HepG2 (cell line): ENCODE measurements at regions not wholly inside any gene's neighbourhood (a gene's known extent, or its start where the extent isn't known, plus 50 kb on each side); places are given as distances from the start of the nearest gene placed in this dataset.

Source experiments
- ATAC-seq: fragments of 200-7000 bp; cut with Tn5 transposase; 3 replicates; pipeline ENCODE4 v1.9.1; 2020; ENCODE audit warnings: mild to moderate bottlenecking, moderate library complexity
- BruUV-seq: library from RNA; stranded (reverse); fragments of 400-500 nt; replicated peaks from 2 replicates; lab custom pipeline; 2021; lab: Mats Ljungman, UMichigan
- CTCF ChIA-PET: fragments of 300-600 bp; formaldehyde crosslinking; extraction: SDS; loops from one replicate; lab custom pipeline; 2021; ENCODE audit warnings: low total read pairs, inconsistent platforms, low intra/inter-chr PET ratio; lab: Yijun Ruan, JAX
- POLR2A ChIA-PET: fragments of 350-600 bp; sonication (Branson Sonifier 250); formaldehyde crosslinking; loops from one replicate; lab custom pipeline; 2020; ENCODE audit warnings: antibody characterized with exemption, inconsistent platforms; lab: Yijun Ruan, JAX
- DNase-seq: peaks from one replicate; pipeline ENCODE4 v3.0.0-alpha.2; 2015; ENCODE audit warnings: low spot score
- FAIRE-seq: peaks from 3 replicates; lab custom pipeline; 2011; peaks lifted over from hg19 to GRCh38; lab: Jason Lieb, UNC
- H2AFZ ChIP-seq: one replicate; pipeline ENCODE4 v1.6.1; 2011; ENCODE audit warnings: low read length, inconsistent platforms
- H3K27ac ChIP-seq: fragments of 300-600 bp; 3 replicates; pipeline ENCODE4 v1.8.0; 2011; ENCODE audit warnings: mixed run types, mild to moderate bottlenecking, mixed read lengths, low read length, inconsistent platforms; ENCODE audit not compliant: insufficient read depth; ENCODE audit errors: extremely low read length
- H3K27me3 ChIP-seq, 2 experiments: fragments of 200-600 bp in 1 of 2; 2 replicates in 1 of 2; 3 replicates in 1 of 2; pipeline versions ENCODE4 v1.6.0 to v1.8.0; 2011; ENCODE audit warnings: low read length in 2 of 2, mild to moderate bottlenecking in 2 of 2, moderate library complexity in 2 of 2, inconsistent platforms in 1 of 2; ENCODE audit not compliant: insufficient read depth in 2 of 2, control insufficient read depth in 1 of 2
- H3K36me3 ChIP-seq, 2 experiments: fragments of 200-600 bp in 1 of 2; replicated peaks in 1 of 2; 2 replicates in 1 of 2; 3 replicates in 1 of 2; pipeline versions ENCODE4 v1.5.1 to v1.8.0; 2011; ENCODE audit warnings: low read length in 2 of 2, inconsistent platforms in 1 of 2; ENCODE audit not compliant: insufficient read depth in 2 of 2, control insufficient read depth in 1 of 2
- H3K4me1 ChIP-seq: 2 replicates; pipeline ENCODE4 v1.5.1; 2012; ENCODE audit warnings: low read length, inconsistent platforms; ENCODE audit not compliant: insufficient read depth
- H3K4me2 ChIP-seq: 2 replicates; pipeline ENCODE4 v1.6.0; 2011; ENCODE audit warnings: low read depth, low read length, inconsistent platforms
- H3K4me3 ChIP-seq, 3 experiments: fragments of 200-600 bp in 1 of 3; sonication (generic), shearing (Covaris generic) in 1 of 3; replicated peaks in 1 of 3; 2 replicates each; pipeline ENCODE4 v1.5.1; 2011 to 2016; ENCODE audit warnings: low read length in 3 of 3, inconsistent platforms in 2 of 3, low read depth in 2 of 3, mild to moderate bottlenecking in 2 of 3, control low read depth in 1 of 3, mixed read lengths in 1 of 3; ENCODE audit not compliant: insufficient read depth in 1 of 3
- H3K79me2 ChIP-seq: one replicate; pipeline ENCODE4 v1.6.1; 2011; ENCODE audit warnings: low read length, inconsistent platforms; ENCODE audit not compliant: insufficient read depth
- H3K9ac ChIP-seq: 2 replicates; pipeline ENCODE4 v1.6.0; 2011; ENCODE audit warnings: mild to moderate bottlenecking, low read depth, low read length, inconsistent platforms; ENCODE audit not compliant: insufficient read depth
- H3K9me3 ChIP-seq: 2 replicates; pipeline ENCODE4 v1.5.1; 2012; ENCODE audit warnings: mild to moderate bottlenecking, low read length
- H4K20me1 ChIP-seq: 2 replicates; pipeline ENCODE4 v1.6.0; 2011; ENCODE audit warnings: inconsistent platforms, mild to moderate bottlenecking, low read length, moderate library complexity; ENCODE audit not compliant: insufficient read depth
- ATAD3A ChIP-seq: sonication (generic); formaldehyde crosslinking; IDR thresholded peaks from 2 replicates; pipeline ENCODE4 v1.4.0; 2020; ENCODE audit warnings: missing genetic modification reagents
- E2F2 ChIP-seq: sonication (generic); formaldehyde crosslinking; IDR thresholded peaks from 2 replicates; pipeline ENCODE4 v1.4.0; 2020; ENCODE audit warnings: missing genetic modification reagents, borderline replicate concordance
- EHMT2 ChIP-seq: fragments of 200-600 bp; sonication (generic); IDR thresholded peaks from 2 replicates; pipeline ENCODE4 v1.7.0; 2017; ENCODE audit warnings: antibody characterized with exemption, low read depth, low read length, borderline replicate concordance
- GABPB1 ChIP-seq: IDR thresholded peaks from 2 replicates; pipeline ENCODE4 v1.6.1; 2016; ENCODE audit warnings: mild to moderate bottlenecking, missing genetic modification reagents, moderate library complexity, missing compliant biosample characterization
- KAT7 ChIP-seq: IDR thresholded peaks from 2 replicates; pipeline ENCODE4 v1.6.1; 2018; ENCODE audit warnings: borderline replicate concordance, missing compliant biosample characterization
- KAT8 ChIP-seq: IDR thresholded peaks from 2 replicates; pipeline ENCODE4 v1.6.1; 2016; ENCODE audit warnings: missing genetic modification reagents, missing compliant biosample characterization
- MAF1 ChIP-seq: sonication (generic); formaldehyde crosslinking; IDR thresholded peaks from 2 replicates; pipeline ENCODE4 v1.5.0; 2020; ENCODE audit warnings: missing genetic modification reagents, borderline replicate concordance
- PHB2 ChIP-seq: fragments of 450-650 bp; IDR thresholded peaks from 2 replicates; pipeline ENCODE4 v1.6.1; 2018; ENCODE audit not compliant: partially characterized antibody
- ZMAT3 ChIP-seq: sonication (generic); formaldehyde crosslinking; conservative IDR thresholded peaks from 2 replicates; pipeline ENCODE4 v1.7.0; 2021; ENCODE audit warnings: missing genetic modification reagents
- ZMYM4 ChIP-seq: sonication (generic); formaldehyde crosslinking; IDR thresholded peaks from 2 replicates; pipeline ENCODE4 v1.8.1; 2023; ENCODE audit warnings: mild to moderate bottlenecking, missing genetic modification reagents
- ZNF230 ChIP-seq: sonication (generic); formaldehyde crosslinking; IDR thresholded peaks from 2 replicates; pipeline ENCODE4 v1.4.0; 2020; ENCODE audit warnings: mild to moderate bottlenecking, missing genetic modification reagents
- ZNF614 ChIP-seq: IDR thresholded peaks from 2 replicates; pipeline ENCODE4 v1.6.1; 2018; ENCODE audit warnings: missing biosample characterization, missing genetic modification reagents, inconsistent platforms, borderline replicate concordance
- ZNF703 ChIP-seq: sonication (generic); formaldehyde crosslinking; IDR thresholded peaks from 2 replicates; pipeline ENCODE4 v1.5.1; 2020; ENCODE audit warnings: missing genetic modification reagents, mild to moderate bottlenecking, moderate library complexity, borderline replicate concordance
- ZNF850 ChIP-seq: sonication (generic); formaldehyde crosslinking; conservative IDR thresholded peaks from 2 replicates; pipeline ENCODE4 v1.9.0; 2021; ENCODE audit warnings: mild to moderate bottlenecking, missing genetic modification reagents
- WGBS: methylation state at CpG from one replicate; pipeline ENCODE4 v1.1.6; 2017; ENCODE audit warnings: low lambda C conversion rate; 5-methylcytosine and 5-hydroxymethylcytosine counted together
- in situ Hi-C: cut with HindIII; loops from 2 replicates; pipeline ENCODE4 v1.10.0; 2017; ENCODE audit warnings: low pct_unique_long_range_greater_than_20kb; ENCODE audit not compliant: extremely low pct_ligation_motif_present
- intact Hi-C: fragments of 100-400 bp; cut with micrococcal nuclease; formaldehyde crosslinking; loops from one replicate; pipeline ENCODE4 v1.10.0; 2022; ENCODE audit not compliant: unreplicated experiment
- TF ChIP-seq, protein P1 (sequence below): sonication (generic); formaldehyde crosslinking; IDR thresholded peaks from 2 replicates; pipeline ENCODE4 v1.5.0; 2020; ENCODE audit warnings: mild to moderate bottlenecking, missing genetic modification reagents
- TF ChIP-seq, protein P2 (sequence below): sonication (generic); formaldehyde crosslinking; IDR thresholded peaks from 2 replicates; pipeline ENCODE4 v1.5.0; 2020; ENCODE audit warnings: mild to moderate bottlenecking, low read depth, missing genetic modification reagents, borderline replicate concordance

DNA sequence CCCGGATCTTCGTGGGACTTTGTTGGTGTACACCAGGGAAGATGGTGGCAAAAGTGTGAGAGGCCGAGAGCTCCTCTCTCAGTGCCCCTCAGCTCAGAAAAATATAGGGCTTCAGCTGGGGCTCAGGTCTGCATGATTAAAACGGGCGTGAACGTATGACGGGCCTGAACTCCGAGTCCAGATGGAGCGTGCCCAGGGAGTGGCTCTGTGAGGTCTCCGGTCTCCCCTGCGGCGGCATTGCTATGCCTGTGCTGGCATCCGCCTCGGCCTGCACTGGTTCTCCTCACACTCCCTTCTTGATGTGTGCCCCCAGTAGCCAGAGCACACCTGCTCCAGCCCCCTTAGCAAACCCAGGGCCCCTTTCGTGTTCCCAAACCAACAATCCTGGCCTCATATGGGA is 82.0 kb downstream of the TEX29 start:
- peaks cover 7 to 64% of the 10 kb centered on the region in 2 experiments; a peak in 4 of 5 replicates for H3K27me3 ChIP-seq
- no TSS peak for BruUV-seq
- no peak for FAIRE-seq

More for the DNA sequence above, 82.0 kb downstream of the TEX29 start:
- Histone ChIP-seq H3K79me2 (no peaks in the 10 kb centered on the region), H4K20me1 (no peaks in the 10 kb centered on the region), H3K9ac (no peak overlapping the region), H3K9me3 (no peaks in the 10 kb centered on the region), H3K4me1 (peaks cover 25% of the 10 kb centered on the region), H3K36me3 (no peaks in the 10 kb centered on the region), H3K4me2 (no peak overlapping the region), H2AFZ (no peak overlapping the region), H3K4me3 (no peak overlapping the region), H3K27ac (no peak overlapping the region)
- ATAC-seq = no peak
- in situ Hi-C loops (no loop called here), intact Hi-C loops (no loop called here)
- WGBS = 6% methylated on average over 10 of the region's 15 CpGs
- ChIA-PET POLR2A (no interaction called here), CTCF (no interaction called here)
- TF ChIP-seq KAT7 (CRISPR knock-in tag) (no peak), ZNF230 (CRISPR knock-in tag) (no peak), KAT8 (CRISPR knock-in tag) (no peak), EHMT2 (no peak), ZMAT3 (CRISPR knock-in tag) (no peak), PHB2 (no peak), ZNF703 (CRISPR knock-in tag) (no peak), MAF1 (CRISPR knock-in tag) (no peak), E2F2 (CRISPR knock-in tag) (no peak), ZMYM4 (CRISPR knock-in tag) (no peak), ZNF614 (CRISPR knock-in tag) (no peak), ATAD3A (CRISPR knock-in tag) (no peak), GABPB1 (CRISPR knock-in tag) (no peak), ZNF850 (CRISPR knock-in tag) (no peak)
- TF ChIP-seq, protein P1, sequence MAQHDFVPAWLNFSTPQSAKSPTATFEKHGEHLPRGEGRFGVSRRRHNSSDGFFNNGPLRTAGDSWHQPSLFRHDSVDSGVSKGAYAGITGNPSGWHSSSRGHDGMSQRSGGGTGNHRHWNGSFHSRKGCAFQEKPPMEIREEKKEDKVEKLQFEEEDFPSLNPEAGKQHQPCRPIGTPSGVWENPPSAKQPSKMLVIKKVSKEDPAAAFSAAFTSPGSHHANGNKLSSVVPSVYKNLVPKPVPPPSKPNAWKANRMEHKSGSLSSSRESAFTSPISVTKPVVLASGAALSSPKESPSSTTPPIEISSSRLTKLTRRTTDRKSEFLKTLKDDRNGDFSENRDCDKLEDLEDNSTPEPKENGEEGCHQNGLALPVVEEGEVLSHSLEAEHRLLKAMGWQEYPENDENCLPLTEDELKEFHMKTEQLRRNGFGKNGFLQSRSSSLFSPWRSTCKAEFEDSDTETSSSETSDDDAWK (CRISPR knock-in tag) = no peak
- TF ChIP-seq, protein P2, sequence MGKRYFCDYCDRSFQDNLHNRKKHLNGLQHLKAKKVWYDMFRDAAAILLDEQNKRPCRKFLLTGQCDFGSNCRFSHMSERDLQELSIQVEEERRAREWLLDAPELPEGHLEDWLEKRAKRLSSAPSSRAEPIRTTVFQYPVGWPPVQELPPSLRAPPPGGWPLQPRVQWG = no peak
- no peak for DNase-seq
